Stimulated activated CD4-positive, alpha-beta T cell treated with anti-CD3 and anti-CD28 coated beads, Interleukin-15, amount 100 ng/mL, for 48 hours (primary cell): ENCODE measurements at regions not wholly inside any gene's neighbourhood (a gene's known extent, or its start where the extent isn't known, plus 50 kb on each side); places are given as distances from the start of the nearest gene placed in this dataset.
"Not testable (repeated sequence)": the region's sequence is repeated elsewhere in the genome, so short reads cannot be mapped to it uniquely, and the experiment has no call there.

Source experiments
- DNase-seq, 2 donors: peaks; one replicate each; pipeline ENCODE4 v3.0.0-alpha.2; 2020; ENCODE audit warnings: low read depth in 2 of 2

DNA sequence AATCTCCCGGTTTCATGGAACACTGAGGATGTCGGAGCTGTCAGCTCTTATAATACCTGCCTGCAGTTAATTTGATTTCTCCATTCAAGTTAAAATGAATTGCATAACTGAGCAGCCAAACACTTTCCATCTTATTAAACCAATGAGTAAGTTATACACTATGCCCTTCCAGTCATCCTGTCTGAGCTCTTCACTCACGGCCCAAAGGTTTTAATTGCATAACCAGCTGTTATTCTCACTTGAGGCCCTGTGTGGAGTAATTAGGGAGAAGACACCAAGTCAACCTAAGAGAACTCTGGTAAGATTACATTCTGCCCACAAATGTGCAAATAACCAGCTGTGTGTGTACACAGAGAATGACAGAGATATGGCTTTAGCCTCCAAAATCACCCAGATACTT is 303.5 kb downstream of the TBC1D4 start:
- DNase-seq: no peak

GRCh38 chr13:75175575-75175974 is 306.4 kb downstream of the TBC1D4 start:
- DNase-seq: no peak

DNA sequence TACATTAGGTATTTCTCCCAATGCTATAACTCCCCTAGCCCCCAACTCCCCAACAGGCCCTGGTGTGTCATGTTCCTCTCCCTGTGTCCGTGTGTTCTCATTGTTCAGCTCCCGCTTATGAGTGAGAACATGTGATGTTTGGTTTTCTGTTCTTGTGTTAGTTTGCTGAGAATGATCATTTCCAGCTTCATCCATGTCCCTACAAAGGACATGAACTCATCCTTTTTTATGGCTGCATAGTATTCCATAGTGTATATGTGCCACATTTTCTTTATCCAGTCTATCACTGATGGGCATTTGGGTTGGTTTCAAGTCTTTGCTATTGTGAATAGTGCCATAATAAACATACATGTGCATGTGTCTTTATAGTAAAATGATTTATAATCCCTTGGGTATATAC is 306.9 kb downstream of the TBC1D4 start:
- not testable (repeated sequence) for DNase-seq

- DNase-seq: no peak
Observed at GRCh38 chr13:75174481-75174880, 307.5 kb downstream of the TBC1D4 start.

GRCh38 chr13:75173457-75174356 is 308.3 kb downstream of the TBC1D4 start:
- DNase-seq: no peak

DNA sequence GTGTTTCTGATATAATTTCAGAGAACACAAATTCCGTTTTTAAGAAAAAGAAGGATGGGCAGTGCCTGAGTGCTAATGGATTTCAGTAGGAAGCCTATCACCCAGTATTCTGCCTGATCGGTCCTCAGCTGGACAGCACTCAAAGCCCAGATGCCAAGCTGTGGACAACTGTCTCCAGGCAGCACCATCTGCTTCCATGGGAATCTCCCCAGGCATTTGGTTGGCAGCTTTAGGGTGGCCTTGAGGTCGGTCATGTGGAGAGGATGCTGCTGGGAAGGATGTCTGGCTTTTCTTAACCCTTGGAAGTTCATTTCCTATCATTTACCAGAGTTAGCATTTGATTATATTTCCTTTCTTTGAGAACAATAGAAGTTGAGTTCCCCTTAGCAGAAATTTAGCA is 311.7 kb downstream of the TBC1D4 start:
- DNase-seq: no peak

GRCh38 chr13:75165543-75166230 is 316.3 kb downstream of the TBC1D4 start:
- DNase-seq: no peak

DNA sequence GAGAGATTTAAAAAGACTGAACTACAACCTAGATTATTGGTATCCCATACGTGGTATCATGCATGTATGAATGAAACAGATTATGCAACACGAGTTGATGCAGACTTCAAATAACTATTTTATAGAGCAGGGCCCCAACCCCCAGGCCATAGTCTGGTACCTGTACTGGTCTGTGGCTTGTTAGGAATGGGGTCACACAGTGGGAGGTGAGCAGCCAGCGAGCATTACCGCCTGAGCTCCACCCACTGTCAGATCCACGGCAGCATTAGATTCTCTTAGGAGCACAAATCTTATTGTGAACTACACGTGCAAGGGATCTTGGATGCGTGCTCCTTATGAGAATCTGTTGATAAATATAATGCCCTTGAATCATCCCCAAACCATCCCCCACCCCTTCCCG is 320.2 kb downstream of the TBC1D4 start:
- DNase-seq: no peak

GRCh38 chr13:75160984-75161383 is 321.0 kb downstream of the TBC1D4 start:
- no peak for DNase-seq

GRCh38 chr13:75154331-75154730 is 327.6 kb downstream of the TBC1D4 start:
- no peak for DNase-seq

DNA sequence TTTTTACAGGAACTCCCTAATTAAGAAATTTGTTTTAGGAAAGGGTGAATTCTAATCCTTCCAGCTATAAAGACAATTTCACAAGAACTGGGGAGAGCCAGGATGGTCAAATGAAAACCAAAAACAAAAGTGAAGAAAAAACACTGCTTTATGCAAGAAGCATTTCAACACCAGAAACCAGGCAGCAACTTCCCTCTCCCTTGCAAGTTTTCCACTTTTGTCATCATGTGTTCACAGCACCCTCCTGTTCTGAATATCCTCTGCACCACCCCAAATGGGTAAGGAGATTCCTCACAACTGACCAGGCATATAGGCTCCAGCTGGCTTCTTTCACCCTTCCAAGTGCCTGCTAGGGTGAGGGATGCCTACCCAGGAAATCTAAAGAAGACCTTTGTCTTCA is 328.1 kb downstream of the TBC1D4 start:
- DNase-seq: no peak

DNA sequence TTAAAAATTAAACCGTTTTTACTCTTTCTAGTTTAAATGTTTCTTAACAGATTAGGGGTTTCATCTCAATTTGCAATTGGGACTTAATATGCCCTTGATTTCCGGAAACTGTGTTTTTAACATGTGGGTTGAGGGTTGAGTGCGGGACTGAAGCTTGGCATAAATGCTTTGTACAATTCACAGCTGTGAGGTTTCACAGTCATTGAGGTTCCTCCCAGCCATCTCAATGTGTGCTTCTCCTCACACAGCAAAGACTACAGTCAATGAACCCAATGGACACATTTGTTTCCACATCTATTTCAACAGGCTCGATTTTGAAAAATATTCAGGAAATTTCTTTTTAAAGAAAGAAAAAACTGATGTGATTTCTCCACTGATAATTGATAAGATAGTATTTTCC is 328.6 kb downstream of the TBC1D4 start:
- no peak for DNase-seq

- no peak for DNase-seq
Observed at GRCh38 chr13:75151081-75151643, 330.8 kb downstream of the TBC1D4 start.

GRCh38 chr13:75149776-75150175 is 332.2 kb downstream of the TBC1D4 start:
- no peak for DNase-seq

GRCh38 chr13:75147946-75148345 is 334.0 kb downstream of the TBC1D4 start:
- DNase-seq: no peak

- DNase-seq: no peak
Observed at GRCh38 chr13:75146436-75146835, 335.5 kb downstream of the TBC1D4 start.

DNA sequence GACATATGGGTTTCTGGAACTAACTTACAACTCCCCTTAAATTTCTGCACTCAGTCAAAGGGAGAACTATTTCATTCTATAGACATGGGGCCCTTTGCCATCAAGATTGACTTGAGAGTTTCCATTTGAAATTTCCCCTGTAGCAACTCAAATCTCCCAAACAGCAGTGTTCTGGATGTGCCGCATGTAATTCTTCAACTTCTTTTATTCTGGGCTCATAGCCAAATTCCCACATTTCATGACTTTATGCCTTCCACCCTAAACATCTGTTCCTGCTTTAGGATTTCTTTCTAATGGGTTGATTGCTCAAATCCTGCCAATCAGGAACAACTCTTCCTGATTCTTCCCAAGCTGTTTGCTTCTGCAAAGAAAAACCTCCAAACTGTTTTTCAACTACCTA is 336.0 kb downstream of the TBC1D4 start:
- DNase-seq: no peak

DNA sequence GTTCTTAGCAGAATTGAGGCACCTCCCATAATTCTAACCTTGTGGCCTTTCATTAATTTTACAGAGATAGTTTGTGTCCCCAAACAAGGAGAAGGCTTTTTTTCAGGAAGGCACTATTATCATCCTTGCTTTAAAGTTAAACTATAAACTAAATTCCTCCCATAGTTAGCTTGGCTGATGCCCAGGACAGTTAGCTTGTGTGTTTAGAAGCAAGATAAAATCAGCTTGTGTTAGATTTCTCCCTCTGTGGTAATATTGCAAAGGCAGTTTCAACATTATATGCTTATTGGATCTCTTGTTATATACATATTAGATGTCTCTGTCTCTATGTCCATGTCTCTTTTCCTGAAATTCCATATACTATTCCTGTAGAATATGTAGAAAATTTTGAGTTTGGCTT is 342.7 kb downstream of the TBC1D4 start:
- no peak for DNase-seq

DNA sequence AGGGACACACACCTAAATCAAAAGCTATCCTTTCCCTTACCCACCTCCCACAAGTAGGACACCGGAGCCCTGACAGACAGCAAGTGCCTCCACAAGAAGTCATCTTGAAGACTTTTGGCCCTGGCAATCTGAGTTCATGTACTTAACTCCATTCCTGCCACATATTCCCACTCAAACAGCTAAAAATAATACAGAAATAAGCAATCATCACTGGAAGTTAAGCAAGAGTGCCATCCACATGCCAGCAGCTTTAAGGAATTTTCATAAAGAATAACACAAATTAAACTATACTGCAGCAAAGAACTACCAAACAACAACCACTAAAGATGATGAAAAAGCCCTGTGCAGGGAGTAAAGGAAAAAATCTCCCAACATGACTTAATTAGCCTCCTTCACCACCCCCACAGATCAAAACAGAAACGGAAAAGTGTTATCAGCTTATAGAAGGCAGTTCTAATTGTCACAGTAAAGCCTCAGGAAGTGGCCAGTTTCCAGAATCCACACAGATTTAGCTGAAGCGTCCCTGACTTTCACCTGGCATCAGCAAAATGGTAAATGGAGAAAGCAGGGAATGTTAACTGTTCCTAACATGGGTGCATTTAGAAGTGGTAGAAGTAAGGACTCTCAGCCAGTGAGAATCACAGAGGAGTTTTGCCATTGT is 343.9 kb downstream of the TBC1D4 start:
- no peak for DNase-seq

DNA sequence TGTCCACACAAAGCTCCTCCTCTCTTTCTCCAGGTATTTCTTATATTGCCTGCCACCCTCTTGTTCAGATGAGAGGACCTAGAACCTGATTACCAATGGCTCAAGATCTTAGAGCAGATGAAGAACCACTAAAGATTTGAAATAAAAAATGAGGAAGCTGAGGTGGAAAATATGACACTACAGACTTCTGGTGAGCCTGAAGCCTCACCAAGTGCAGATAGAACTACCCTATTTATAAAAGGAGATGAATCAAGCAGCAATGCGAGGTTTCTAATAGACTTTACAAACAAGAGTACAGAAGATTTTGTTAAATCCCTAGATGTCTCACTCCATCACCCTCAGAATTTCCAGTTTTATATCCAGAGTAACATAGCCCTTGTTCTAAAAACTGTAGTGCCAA is 345.8 kb downstream of the TBC1D4 start:
- DNase-seq: no peak

DNA sequence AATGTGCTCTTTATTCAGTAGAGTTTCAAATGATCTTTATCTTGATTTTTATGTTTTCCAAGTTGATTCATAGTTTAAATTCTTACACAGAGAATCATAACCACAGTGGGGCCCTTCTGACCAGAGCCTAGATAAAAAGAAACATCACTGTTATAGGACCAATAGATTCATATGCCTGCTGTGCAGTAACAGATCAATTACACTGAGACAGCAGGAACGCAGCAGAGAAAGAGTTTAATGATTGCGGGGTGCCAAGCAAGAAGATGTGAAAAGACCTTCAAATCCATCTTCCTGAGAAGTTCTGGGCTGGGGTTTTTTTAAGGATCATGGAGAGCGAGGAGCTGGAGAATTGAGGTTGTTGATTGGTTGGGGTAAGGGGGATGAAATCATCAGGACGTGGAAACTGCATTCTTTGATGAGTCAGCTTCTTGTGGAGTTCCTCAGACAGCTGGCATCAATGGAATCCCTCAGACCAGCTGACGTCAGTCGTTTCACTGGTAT is 346.6 kb downstream of the TBC1D4 start:
- no peak for DNase-seq
